SK-N-SH (cell line): ENCODE measurements at regions not wholly inside any gene's neighbourhood (a gene's known extent, or its start where the extent isn't known, plus 50 kb on each side); places are given as distances from the start of the nearest gene placed in this dataset.

Experiments used
- CTCF ChIA-PET: fragments of 300-600, 350-600 bp; formaldehyde crosslinking; extraction: SDS; loops from one replicate; lab custom pipeline; 2021; lab: Yijun Ruan, JAX
- POLR2A ChIA-PET: fragments of 350-600 bp; sonication (Branson Sonifier 250); formaldehyde crosslinking; extraction: SDS; loops from one replicate; lab custom pipeline; 2020; ENCODE audit warnings: antibody characterized with exemption, inconsistent platforms; lab: Yijun Ruan, JAX
- DNase-seq: peaks from one replicate; pipeline ENCODE4 v3.0.0; 2012
- H2AFZ ChIP-seq: fragments of 200-600 bp; sonication (generic); 2 replicates; pipeline ENCODE4 v1.8.1; 2016; ENCODE audit warnings: antibody characterized with exemption, mild to moderate bottlenecking, low read depth
- H3F3A ChIP-seq: fragments of 200-600 bp; sonication (generic); replicated peaks from 2 replicates; pipeline ENCODE3; 2016; ENCODE audit warnings: antibody characterized with exemption, mild to moderate bottlenecking; ENCODE audit not compliant: insufficient read depth
- H3K27ac ChIP-seq, 2 experiments: fragments of 200-500 bp in 1 of 2; fragments of 200-600 bp in 1 of 2; sonication (Bioruptor generic) in 1 of 2; sonication (generic), shearing (Covaris generic) in 1 of 2; 2 replicates each; pipeline versions ENCODE4 v1.5.1 to v1.6.1; 2014 to 2016; ENCODE audit warnings: low read depth in 2 of 2, inconsistent platforms in 1 of 2, low read length in 1 of 2, mild to moderate bottlenecking in 1 of 2, mixed read lengths in 1 of 2
- H3K27me3 ChIP-seq: fragments of 200-600 bp; sonication (generic), shearing (Covaris generic); 2 replicates; pipeline ENCODE4 v1.6.1; 2016; ENCODE audit warnings: mixed run types; ENCODE audit not compliant: insufficient read depth
- H3K36me3 ChIP-seq, 2 experiments: fragments of 200-500 bp in 1 of 2; fragments of 200-600 bp in 1 of 2; sonication (Bioruptor generic) in 1 of 2; sonication (generic) in 1 of 2; replicated peaks in 1 of 2; 2 replicates each; pipeline versions ENCODE3 to v1.5.1; 2014 to 2016; ENCODE audit warnings: low read length in 1 of 2, mild to moderate bottlenecking in 1 of 2; ENCODE audit not compliant: insufficient read depth in 2 of 2, control insufficient read depth in 1 of 2
- H3K4me1 ChIP-seq, 2 experiments: fragments of 200-500 bp in 1 of 2; fragments of 200-600 bp in 1 of 2; sonication (Bioruptor generic) in 1 of 2; sonication (generic), shearing (Covaris generic) in 1 of 2; 2 replicates each; pipeline versions ENCODE4 v1.5.1 to v1.6.1; 2014 to 2016; ENCODE audit warnings: low read depth in 1 of 2, low read length in 1 of 2, mixed run types in 1 of 2; ENCODE audit not compliant: insufficient read depth in 2 of 2, control insufficient read depth in 1 of 2
- H3K4me2 ChIP-seq: fragments of 200-600 bp; sonication (generic), shearing (Covaris generic); 2 replicates; pipeline ENCODE4 v1.6.1; 2017; ENCODE audit warnings: mixed run types
- H3K4me3 ChIP-seq, 2 experiments: fragments of 200-500 bp in 1 of 2; fragments of 200-600 bp in 1 of 2; sonication (Bioruptor generic) in 1 of 2; sonication (generic), shearing (Covaris generic) in 1 of 2; 2 replicates each; pipeline versions ENCODE4 v1.5.1 to v1.8.1; 2014 to 2016; ENCODE audit warnings: low read depth in 2 of 2, inconsistent platforms in 1 of 2, low read length in 1 of 2, mild to moderate bottlenecking in 1 of 2, mixed read lengths in 1 of 2, moderate library complexity in 1 of 2
- H3K79me2 ChIP-seq: fragments of 200-600 bp; sonication (generic); 2 replicates; pipeline ENCODE4 v1.8.1; 2017; ENCODE audit warnings: mild to moderate bottlenecking; ENCODE audit not compliant: insufficient read depth
- H3K9ac ChIP-seq: fragments of 200-600 bp; sonication (generic); 2 replicates; pipeline ENCODE4 v1.6.1; 2017; ENCODE audit warnings: mixed run types
- H3K9me2 ChIP-seq: fragments of 200-600 bp; sonication (generic); 2 replicates; pipeline ENCODE4 v1.6.1; 2017; ENCODE audit warnings: mixed run types
- H3K9me3 ChIP-seq: fragments of 200-600 bp; sonication (generic); 2 replicates; pipeline ENCODE4 v1.6.1; 2017; ENCODE audit warnings: mixed run types, mild to moderate bottlenecking, moderate library complexity
- H4K20me1 ChIP-seq: fragments of 200-600 bp; sonication (generic); 2 replicates; pipeline ENCODE4 v1.6.1; 2017; ENCODE audit warnings: mild to moderate bottlenecking, mixed run types; ENCODE audit not compliant: insufficient read depth
- EZH2phosphoT487 ChIP-seq: fragments of 200-600 bp; sonication (generic); IDR thresholded peaks from 2 replicates; pipeline ENCODE4 v1.6.1; 2017; ENCODE audit warnings: low read depth, mixed run types, mild to moderate bottlenecking, antibody characterized with exemption, moderate library complexity, borderline replicate concordance
- FOXJ3 ChIP-seq: sonication (generic); formaldehyde crosslinking; IDR thresholded peaks from 2 replicates; pipeline ENCODE4 v1.5.1; 2020; ENCODE audit warnings: mild to moderate bottlenecking, missing genetic modification reagents
- GATA2 ChIP-seq: sonication (generic); formaldehyde crosslinking; IDR thresholded peaks from 2 replicates; pipeline ENCODE4 v1.5.0; 2020; ENCODE audit warnings: mild to moderate bottlenecking, missing genetic modification reagents
- IRF3 ChIP-seq: fragments of 150-350 bp; IDR thresholded peaks from 2 replicates; pipeline ENCODE4 v1.6.1; 2016; ENCODE audit warnings: mild to moderate bottlenecking, low read depth, low read length
- JUND ChIP-seq: IDR thresholded peaks from 2 replicates; pipeline ENCODE4 v1.4.0; 2012
- MAX ChIP-seq: IDR thresholded peaks from 2 replicates; pipeline ENCODE4 v1.4.0; 2012; ENCODE audit warnings: low read depth
- MEF2A ChIP-seq: IDR thresholded peaks from 2 replicates; pipeline ENCODE4 v1.4.0; 2012; ENCODE audit warnings: low read depth, borderline replicate concordance
- MXI1 ChIP-seq: IDR thresholded peaks from 2 replicates; pipeline ENCODE4 v1.6.1; 2012; ENCODE audit warnings: mild to moderate bottlenecking, low read depth, low read length, improper control_type of control experiment
- NFIC ChIP-seq: IDR thresholded peaks from 2 replicates; pipeline ENCODE4 v1.4.0; 2012; ENCODE audit warnings: borderline replicate concordance
- RAD21 ChIP-seq: IDR thresholded peaks from 2 replicates; pipeline ENCODE4 v1.6.1; 2012; ENCODE audit warnings: mild to moderate bottlenecking, low read length
- RCOR1 ChIP-seq: fragments of 150-350 bp; IDR thresholded peaks from 2 replicates; pipeline ENCODE4 v1.6.1; 2017; ENCODE audit warnings: antibody characterized with exemption, low read length
- RXRA ChIP-seq: IDR thresholded peaks from 2 replicates; pipeline ENCODE4 v1.4.0; 2012; ENCODE audit warnings: low read depth, mild to moderate bottlenecking, borderline replicate concordance
- SIN3A ChIP-seq: IDR thresholded peaks from 2 replicates; pipeline ENCODE4 v1.6.1; 2012; ENCODE audit warnings: low read depth, mild to moderate bottlenecking, low read length, moderate library complexity, borderline replicate concordance
- TAF1 ChIP-seq: IDR thresholded peaks from 2 replicates; pipeline ENCODE4 v1.6.1; 2012; ENCODE audit warnings: low read depth, mild to moderate bottlenecking, low read length, moderate library complexity, borderline replicate concordance
- TEAD4 ChIP-seq: IDR thresholded peaks from 2 replicates; pipeline ENCODE4 v1.4.0; 2012; ENCODE audit warnings: mild to moderate bottlenecking, borderline replicate concordance; ENCODE audit not compliant: insufficient read depth
- ZBTB33 ChIP-seq: IDR thresholded peaks from 2 replicates; pipeline ENCODE4 v1.4.0; 2012; ENCODE audit warnings: low read depth, borderline replicate concordance
- WGBS: methylation state at CpG from one replicate; pipeline ENCODE4 v1.1.6; 2017; ENCODE audit warnings: low lambda C conversion rate; 5-methylcytosine and 5-hydroxymethylcytosine counted together
- TF ChIP-seq, protein P1 (sequence below): IDR thresholded peaks from 2 replicates; pipeline ENCODE4; 2012
- TF ChIP-seq, protein P2 (sequence below): IDR thresholded peaks from 2 replicates; pipeline ENCODE4 v1.4.0; 2012; ENCODE audit warnings: low read depth, borderline replicate concordance

DNA sequence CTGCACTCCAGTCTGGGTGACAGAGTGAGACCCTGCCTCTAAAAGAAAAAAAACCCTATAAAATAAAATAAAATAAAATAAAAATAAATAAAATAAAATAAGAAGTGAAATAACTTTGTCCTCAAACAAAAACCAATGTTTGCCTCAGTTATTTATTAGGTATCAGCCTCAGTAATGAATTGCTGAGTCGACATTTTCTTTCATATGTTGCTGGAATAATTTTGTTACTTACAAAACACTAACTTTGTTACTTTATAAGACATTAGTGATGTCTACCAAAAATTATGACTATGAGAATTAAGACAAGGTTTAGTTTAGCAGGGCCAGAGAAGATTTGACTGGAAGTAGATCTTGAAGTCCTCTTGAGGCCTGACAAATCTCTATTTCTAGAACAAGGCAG, 2074.5 kb upstream of the PCDH20 start:
- H3K27me3 ChIP-seq, result no peaks in the 10 kb centered on the region
- no peaks in the 10 kb centered on the region for H3K36me3 ChIP-seq
- no peak overlapping the region for H2AFZ ChIP-seq
- H3K79me2 ChIP-seq, result no peaks in the 10 kb centered on the region
- 40% methylated on average over 1 of the region's 1 CpG for WGBS
- no peak overlapping the region for H3K4me3 ChIP-seq
- H3K9me3 ChIP-seq, result no peaks in the 10 kb centered on the region
- TF ChIP-seq ZBTB33, result no peak
- no peak for TF ChIP-seq FOXJ3
- no peak for TF ChIP-seq RXRA
- no peak for TF ChIP-seq RCOR1
- TF ChIP-seq NFIC, result no peak
- TF ChIP-seq TAF1, result no peak
- no peak for TF ChIP-seq MEF2A
- TF ChIP-seq IRF3, result no peak
- no peak for TF ChIP-seq EZH2phosphoT487
- no peak for TF ChIP-seq MXI1
- TF ChIP-seq MAX, result no peak
- TF ChIP-seq RAD21, result no peak
- TF ChIP-seq SIN3A, result no peak
- TF ChIP-seq, protein P1, sequence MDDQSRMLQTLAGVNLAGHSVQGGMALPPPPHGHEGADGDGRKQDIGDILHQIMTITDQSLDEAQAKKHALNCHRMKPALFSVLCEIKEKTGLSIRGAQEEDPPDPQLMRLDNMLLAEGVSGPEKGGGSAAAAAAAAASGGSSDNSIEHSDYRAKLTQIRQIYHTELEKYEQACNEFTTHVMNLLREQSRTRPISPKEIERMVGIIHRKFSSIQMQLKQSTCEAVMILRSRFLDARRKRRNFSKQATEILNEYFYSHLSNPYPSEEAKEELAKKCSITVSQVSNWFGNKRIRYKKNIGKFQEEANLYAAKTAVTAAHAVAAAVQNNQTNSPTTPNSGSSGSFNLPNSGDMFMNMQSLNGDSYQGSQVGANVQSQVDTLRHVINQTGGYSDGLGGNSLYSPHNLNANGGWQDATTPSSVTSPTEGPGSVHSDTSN, result no peak
- TF ChIP-seq TEAD4, result no peak
- TF ChIP-seq GATA2, result no peak
- no peak for TF ChIP-seq JUND
- TF ChIP-seq, protein P2, sequence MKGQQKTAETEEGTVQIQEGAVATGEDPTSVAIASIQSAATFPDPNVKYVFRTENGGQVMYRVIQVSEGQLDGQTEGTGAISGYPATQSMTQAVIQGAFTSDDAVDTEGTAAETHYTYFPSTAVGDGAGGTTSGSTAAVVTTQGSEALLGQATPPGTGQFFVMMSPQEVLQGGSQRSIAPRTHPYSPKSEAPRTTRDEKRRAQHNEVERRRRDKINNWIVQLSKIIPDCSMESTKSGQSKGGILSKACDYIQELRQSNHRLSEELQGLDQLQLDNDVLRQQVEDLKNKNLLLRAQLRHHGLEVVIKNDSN, result no peak
- no peak for DNase-seq
- no peaks in the 10 kb centered on the region for H3F3A ChIP-seq
- H3K4me1 ChIP-seq, result no peaks in the 10 kb centered on the region
- no peak overlapping the region for H3K27ac ChIP-seq
- H3K9ac ChIP-seq, result no peak overlapping the region
- CTCF ChIA-PET, result no interaction called here
- H3K4me2 ChIP-seq, result no peak overlapping the region
- H4K20me1 ChIP-seq, result no peaks in the 10 kb centered on the region
- H3K9me2 ChIP-seq, result no peaks in the 10 kb centered on the region
- POLR2A ChIA-PET, result no interaction called here
